ENCODE measurements at regions not wholly inside any gene's neighbourhood (a gene's known extent, or its start where the extent isn't known, plus 50 kb on each side); places are given as distances from the start of the nearest gene placed in this dataset.

DNA sequence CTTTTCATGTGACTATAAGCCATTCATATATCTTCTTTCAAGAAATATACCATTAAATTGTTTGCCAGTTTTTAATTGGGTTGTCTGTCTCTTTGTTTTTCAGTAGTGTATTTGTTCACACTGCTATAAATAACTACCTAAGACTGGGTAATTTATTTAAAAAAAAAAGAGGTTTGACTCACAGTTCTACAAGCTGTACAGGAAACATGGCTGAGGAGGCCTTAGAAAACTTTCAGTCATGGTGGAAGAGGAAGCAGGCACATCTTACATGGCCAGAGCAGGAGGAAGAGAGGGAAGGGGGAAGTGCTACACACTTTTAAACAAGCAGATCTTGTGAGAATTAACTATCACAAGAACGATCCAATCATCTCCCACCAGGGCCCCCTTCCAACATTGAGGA, 255.3 kb downstream of the EPM2A start:
- H3K9me3 ChIP-seq, result no peaks in the 10 kb centered on the region
- no peaks in the 10 kb centered on the region for H3K36me3 ChIP-seq
- TF ChIP-seq, protein P1, sequence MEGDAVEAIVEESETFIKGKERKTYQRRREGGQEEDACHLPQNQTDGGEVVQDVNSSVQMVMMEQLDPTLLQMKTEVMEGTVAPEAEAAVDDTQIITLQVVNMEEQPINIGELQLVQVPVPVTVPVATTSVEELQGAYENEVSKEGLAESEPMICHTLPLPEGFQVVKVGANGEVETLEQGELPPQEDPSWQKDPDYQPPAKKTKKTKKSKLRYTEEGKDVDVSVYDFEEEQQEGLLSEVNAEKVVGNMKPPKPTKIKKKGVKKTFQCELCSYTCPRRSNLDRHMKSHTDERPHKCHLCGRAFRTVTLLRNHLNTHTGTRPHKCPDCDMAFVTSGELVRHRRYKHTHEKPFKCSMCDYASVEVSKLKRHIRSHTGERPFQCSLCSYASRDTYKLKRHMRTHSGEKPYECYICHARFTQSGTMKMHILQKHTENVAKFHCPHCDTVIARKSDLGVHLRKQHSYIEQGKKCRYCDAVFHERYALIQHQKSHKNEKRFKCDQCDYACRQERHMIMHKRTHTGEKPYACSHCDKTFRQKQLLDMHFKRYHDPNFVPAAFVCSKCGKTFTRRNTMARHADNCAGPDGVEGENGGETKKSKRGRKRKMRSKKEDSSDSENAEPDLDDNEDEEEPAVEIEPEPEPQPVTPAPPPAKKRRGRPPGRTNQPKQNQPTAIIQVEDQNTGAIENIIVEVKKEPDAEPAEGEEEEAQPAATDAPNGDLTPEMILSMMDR (IDR thresholded peaks at IDR 0.05; ENCODE audit: low read depth, low read length), result no peak
- no peak overlapping the region for H3K4me3 ChIP-seq (ENCODE audit: low read depth, low read length)
- no peak for DNase-seq
- no peaks in the 10 kb centered on the region for H3K4me1 ChIP-seq
- H3K27me3 ChIP-seq, result no peaks in the 10 kb centered on the region

DNA sequence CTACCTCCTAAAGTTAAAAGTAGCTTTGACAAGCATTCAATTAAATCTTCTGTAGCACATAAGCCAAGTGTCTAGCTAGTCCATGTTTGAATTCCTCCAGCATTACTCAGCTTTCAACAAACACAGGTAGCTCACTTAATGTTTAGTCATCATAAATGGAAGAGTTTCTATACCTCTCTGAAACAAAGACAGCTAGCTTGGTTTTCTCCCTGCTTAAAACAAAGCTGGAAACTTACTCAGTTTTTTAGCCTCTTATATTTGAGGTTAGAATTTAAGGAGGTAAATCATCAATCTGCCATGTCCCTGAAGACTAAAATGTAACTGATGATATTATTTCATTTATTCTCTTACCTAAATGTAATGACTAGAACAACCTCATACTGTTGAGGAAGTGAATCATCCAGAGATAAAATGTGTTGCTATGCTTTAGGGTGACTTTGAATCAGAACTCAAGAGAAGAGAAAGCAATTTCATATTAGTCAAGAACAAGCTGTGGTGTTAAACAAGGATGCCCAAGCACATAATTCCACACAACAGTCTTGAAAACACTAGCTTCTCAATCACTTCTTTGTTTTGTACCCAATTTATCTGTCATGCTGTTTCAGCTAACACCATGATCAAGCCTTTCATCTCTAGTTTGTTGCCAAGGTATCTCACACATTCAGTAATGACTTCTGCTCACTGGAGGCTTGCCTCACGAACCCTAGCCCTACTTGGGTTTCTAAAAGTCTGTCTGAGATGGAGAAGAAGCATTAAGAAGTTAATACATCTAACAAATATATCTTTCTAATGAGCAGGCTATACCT, 251.9 kb downstream of the EPM2A start:
- DNase-seq, result no peak
- no peak overlapping the region for H3K4me3 ChIP-seq (ENCODE audit: low read depth, low read length)
- H3K9me3 ChIP-seq, result no peaks in the 10 kb centered on the region; the same call in 1 of the 2 replicates

DNA sequence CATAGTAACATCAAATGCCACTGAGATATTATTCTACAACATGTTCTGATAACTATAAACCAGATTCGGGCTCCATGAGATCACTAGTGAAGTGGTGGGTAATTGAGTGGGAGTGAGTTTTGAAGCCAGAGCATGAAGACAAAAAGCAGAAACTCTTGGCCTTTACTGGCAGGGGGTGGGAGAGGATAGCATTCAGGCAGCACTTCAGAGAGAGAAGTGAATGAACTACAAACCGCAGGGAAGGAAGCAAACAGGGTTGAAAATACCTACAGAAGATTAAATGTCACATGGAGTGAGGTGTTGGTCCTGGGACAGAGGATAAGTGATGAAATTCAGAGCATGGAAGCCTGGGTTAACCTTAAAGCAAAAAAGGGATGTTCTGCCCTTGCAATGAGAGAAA, 250.0 kb downstream of the EPM2A start:
- TF ChIP-seq, protein P1 (IDR thresholded peaks at IDR 0.05; ENCODE audit: low read depth, low read length), result no peak
- Histone ChIP-seq H3K27me3 (no peaks in the 10 kb centered on the region), H3K9me3 (no peaks in the 10 kb centered on the region; the same call in 1 of the 2 replicates), H3K36me3 (no peaks in the 10 kb centered on the region), H3K4me3 (ENCODE audit: low read depth, low read length) (no peak overlapping the region), H3K4me1 (no peaks in the 10 kb centered on the region)
- DNase-seq, result no peak

More for the DNA sequence above, 251.9 kb downstream of the EPM2A start:
- TF ChIP-seq, protein P1 (IDR thresholded peaks at IDR 0.05; ENCODE audit: low read depth, low read length), result no peak
- H3K4me1 ChIP-seq, result no peaks in the 10 kb centered on the region
- no peaks in the 10 kb centered on the region for H3K36me3 ChIP-seq
- no peaks in the 10 kb centered on the region for H3K27me3 ChIP-seq

DNA sequence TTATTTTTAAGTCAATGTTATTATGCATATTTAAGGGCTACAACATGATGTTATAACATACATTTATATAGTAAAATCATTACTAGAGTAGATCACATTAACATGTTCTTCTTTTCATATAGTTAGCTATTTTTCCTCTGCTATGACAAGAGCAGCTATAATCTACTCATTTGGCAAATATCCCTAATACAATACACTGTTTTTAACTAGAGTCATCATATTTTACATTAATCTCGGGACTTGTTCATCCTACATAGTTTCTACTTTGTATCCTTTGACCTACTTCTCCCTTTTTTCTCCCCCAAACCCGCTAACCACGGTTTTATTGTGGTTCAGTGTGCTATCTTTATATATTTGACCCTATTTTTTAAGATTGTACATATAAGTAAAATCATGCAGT, 249.0 kb downstream of the EPM2A start:
- Histone ChIP-seq H3K4me3 (ENCODE audit: low read depth, low read length) (no peak overlapping the region), H3K4me1 (no peaks in the 10 kb centered on the region), H3K36me3 (no peaks in the 10 kb centered on the region), H3K9me3 (no peaks in the 10 kb centered on the region; the same call in 1 of the 2 replicates), H3K27me3 (no peaks in the 10 kb centered on the region)
- TF ChIP-seq, protein P1 (IDR thresholded peaks at IDR 0.05; ENCODE audit: low read depth, low read length), result no peak
- no peak for DNase-seq

DNA sequence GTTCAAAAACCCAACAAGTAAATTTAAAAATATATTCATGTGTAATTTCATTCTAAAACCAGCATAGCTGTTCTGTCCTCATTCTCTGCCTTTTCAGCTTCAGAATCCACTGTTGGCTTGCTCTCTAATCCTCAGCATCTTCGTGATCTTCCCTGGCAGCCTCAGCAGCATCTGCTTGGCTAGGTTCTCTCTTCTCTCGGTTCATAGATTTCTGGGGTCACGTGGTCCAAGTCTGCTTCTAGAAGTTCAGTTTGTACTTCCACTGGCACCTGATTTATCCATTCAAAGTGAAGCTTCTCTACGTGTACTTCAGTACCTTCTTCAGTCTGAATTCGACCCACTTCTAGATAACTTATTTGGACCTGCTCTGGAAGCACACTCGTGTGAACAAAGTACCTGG, 245.7 kb downstream of the EPM2A start:
- TF ChIP-seq, protein P1 (IDR thresholded peaks at IDR 0.05; ENCODE audit: low read depth, low read length), result no peak
- H3K36me3 ChIP-seq, result no peaks in the 10 kb centered on the region
- DNase-seq, result no peak

DNA sequence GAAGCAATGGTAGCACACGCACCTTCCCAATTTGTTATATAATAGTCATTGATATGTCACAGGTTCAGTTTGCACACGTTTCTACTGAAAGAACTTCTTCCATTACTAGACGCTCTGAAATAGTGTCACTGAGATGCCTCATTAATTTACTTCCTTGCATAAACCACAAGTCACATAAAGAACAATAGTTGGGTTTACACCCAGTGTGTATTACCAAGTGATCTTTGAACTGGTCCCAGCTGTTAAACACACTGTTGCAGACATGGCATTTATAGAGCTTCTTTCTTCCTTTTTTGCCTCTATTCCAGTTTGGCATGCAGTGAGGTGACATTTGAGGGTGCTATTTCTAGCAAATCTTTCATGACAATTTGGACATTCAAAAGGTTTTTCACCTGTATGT, 245.3 kb downstream of the EPM2A start:
- Histone ChIP-seq H3K27me3 (no peaks in the 10 kb centered on the region), H3K4me3 (ENCODE audit: low read depth, low read length) (no peak overlapping the region)

More for the DNA sequence above, 245.7 kb downstream of the EPM2A start:
- Histone ChIP-seq H3K4me1 (no peaks in the 10 kb centered on the region), H3K9me3 (no peaks in the 10 kb centered on the region; the same call in 1 of the 2 replicates), H3K27me3 (no peaks in the 10 kb centered on the region), H3K4me3 (ENCODE audit: low read depth, low read length) (no peak overlapping the region)

More for the DNA sequence above, 245.3 kb downstream of the EPM2A start:
- no peak for DNase-seq
- TF ChIP-seq, protein P1 (IDR thresholded peaks at IDR 0.05; ENCODE audit: low read depth, low read length), result no peak
- H3K9me3 ChIP-seq, result no peaks in the 10 kb centered on the region; the same call in 1 of the 2 replicates
- H3K4me1 ChIP-seq, result no peaks in the 10 kb centered on the region
- H3K36me3 ChIP-seq, result no peaks in the 10 kb centered on the region
